Peyer's patch (tissue), 4 donors: ENCODE measurements at regions not wholly inside any gene's neighbourhood (a gene's known extent, or its start where the extent isn't known, plus 50 kb on each side); places are given as distances from the start of the nearest gene placed in this dataset.

Experiments
- POLR2A ChIP-seq, 2 donors: fragments of 450-650 bp; IDR thresholded peaks; one replicate each; pipeline ENCODE4 v1.5.1; 2017; ENCODE audit warnings: antibody characterized with exemption in 2 of 2, mild to moderate bottlenecking in 2 of 2, moderate library complexity in 2 of 2
- TF ChIP-seq, protein P1 (sequence below), 6 experiments: fragments of 450-650 bp in 4 of 6; fragments of 200-600 bp in 2 of 6; sonication (generic) in 1 of 6; IDR thresholded peaks; one replicate each; pipeline ENCODE4 v1.5.1; 2017 to 2019; ENCODE audit warnings: antibody characterized with exemption in 6 of 6, mild to moderate bottlenecking in 3 of 6, moderate library complexity in 1 of 6

DNA sequence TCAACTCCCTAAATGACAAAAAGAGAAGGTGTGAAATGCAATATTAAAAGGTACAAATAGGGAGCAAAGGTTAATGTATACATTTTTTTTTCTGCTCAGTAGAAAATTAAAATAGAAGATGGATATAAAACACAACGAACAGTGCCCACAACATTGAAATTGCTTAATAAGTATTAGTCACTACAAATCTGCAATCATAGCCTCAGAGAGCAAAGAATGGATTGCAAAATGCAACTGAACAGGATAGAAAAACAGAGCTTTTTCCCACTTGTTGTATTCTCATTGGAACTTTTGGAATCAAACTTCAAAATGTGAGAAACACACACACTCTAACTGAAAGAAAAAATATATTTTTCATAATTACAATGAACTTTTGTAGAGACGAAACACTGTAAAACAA lies 552.2 kb upstream of the NCAM2 start:
- TF ChIP-seq, protein P1, sequence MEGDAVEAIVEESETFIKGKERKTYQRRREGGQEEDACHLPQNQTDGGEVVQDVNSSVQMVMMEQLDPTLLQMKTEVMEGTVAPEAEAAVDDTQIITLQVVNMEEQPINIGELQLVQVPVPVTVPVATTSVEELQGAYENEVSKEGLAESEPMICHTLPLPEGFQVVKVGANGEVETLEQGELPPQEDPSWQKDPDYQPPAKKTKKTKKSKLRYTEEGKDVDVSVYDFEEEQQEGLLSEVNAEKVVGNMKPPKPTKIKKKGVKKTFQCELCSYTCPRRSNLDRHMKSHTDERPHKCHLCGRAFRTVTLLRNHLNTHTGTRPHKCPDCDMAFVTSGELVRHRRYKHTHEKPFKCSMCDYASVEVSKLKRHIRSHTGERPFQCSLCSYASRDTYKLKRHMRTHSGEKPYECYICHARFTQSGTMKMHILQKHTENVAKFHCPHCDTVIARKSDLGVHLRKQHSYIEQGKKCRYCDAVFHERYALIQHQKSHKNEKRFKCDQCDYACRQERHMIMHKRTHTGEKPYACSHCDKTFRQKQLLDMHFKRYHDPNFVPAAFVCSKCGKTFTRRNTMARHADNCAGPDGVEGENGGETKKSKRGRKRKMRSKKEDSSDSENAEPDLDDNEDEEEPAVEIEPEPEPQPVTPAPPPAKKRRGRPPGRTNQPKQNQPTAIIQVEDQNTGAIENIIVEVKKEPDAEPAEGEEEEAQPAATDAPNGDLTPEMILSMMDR (IDR thresholded peaks at IDR 0.05): no peak
- no peak for TF ChIP-seq POLR2A (IDR thresholded peaks at IDR 0.05)
